ENCODE measurements at regions not wholly inside any gene's neighbourhood (a gene's known extent, or its start where the extent isn't known, plus 50 kb on each side); places are given as distances from the start of the nearest gene placed in this dataset.

DNA sequence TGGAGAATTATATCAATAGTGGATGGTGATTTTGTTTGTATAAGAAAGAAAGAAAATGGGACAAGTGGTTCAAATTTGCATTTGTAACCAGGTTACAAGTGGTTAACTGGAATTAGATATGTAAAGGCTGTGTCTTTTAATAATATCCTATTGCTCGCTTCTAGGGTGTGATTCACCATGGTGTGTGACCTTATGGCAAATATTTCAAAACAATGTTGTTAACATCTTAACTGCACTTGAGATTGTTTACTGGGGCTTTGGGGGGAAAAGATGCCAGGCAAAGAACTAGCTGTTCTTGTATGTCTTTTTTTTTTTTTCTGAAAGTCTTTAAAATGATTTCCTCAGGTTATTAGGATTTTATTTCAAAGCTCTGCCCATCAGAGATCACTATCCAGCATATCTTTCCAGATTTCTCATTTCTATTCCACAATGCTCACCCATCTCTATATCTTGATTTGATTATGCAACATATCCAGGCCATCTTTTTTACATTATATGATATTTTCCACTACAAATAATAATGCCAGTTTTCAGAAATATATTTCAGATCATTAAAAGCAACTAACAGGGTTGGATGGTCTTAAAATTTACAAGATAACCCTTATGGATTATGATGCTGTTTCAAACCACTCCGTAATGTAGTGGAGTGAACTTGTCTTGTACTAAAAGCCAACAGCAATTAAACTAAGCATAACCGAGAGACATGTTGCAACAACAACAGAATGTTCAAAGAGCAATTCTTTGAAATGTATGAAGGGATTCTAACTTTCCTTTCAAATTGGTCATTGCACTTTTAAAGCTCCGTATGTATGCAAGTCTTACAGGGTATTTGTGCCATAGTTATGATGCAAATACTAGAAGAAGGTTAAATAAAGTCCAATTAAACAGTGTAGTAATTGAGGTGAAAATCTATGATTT is 341.5 kb upstream of the ETAA1 start:
- no peak for TF ChIP-seq HDGF (IDR thresholded peaks at IDR 0.05; ENCODE audit: borderline replicate concordance)
- TF ChIP-seq PKNOX1 (IDR thresholded peaks at IDR 0.05), result no peak
- no peak for TF ChIP-seq BHLHE40 (IDR thresholded peaks at IDR 0.05; ENCODE audit: borderline replicate concordance)
- TF ChIP-seq FOXM1 (IDR thresholded peaks at IDR 0.05; ENCODE audit: borderline replicate concordance), result no peak
- ChIA-PET CTCF (interaction anchor here (0.6 to 0.7 kb wide), 2 partner anchors 16 to 622 kb away, joined by 3 to 5 read pairs; no protein-coding TSS in a partner anchor), POLR2A (interaction anchor here (0.6 kb wide), 1 partner anchor 48 kb away, joined by 3 read pairs; no protein-coding TSS in a partner anchor)
- DNase-seq (ENCODE audit: extremely low spot score), result no peak

DNA sequence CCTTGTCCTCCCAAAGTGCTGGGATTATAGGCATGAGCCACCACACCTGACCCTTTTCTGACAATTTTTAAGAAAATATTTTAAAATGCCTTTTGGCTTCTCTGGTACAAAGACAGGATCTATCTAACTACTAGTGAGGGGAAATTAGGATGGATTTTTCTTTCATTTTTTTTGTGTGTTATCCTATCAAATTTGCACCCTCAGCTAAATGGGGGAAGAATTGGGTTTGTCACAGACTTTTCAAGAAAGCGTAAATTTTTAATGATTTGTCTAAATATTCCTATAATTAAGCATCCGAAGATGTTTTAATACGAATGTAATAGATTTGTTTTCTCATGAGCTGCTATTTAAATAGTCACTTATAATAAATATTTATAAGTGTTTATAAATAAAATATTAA is 340.0 kb upstream of the ETAA1 start:
- POLR2A ChIA-PET, result no interaction called here
- TF ChIP-seq BHLHE40 (IDR thresholded peaks at IDR 0.05; ENCODE audit: borderline replicate concordance) (no peak), TARDBP (IDR thresholded peaks at IDR 0.05) (no peak), CTBP1 (IDR thresholded peaks at IDR 0.05; ENCODE audit: borderline replicate concordance) (no peak), ELF4 (IDR thresholded peaks at IDR 0.05) (no peak), ARNT (IDR thresholded peaks at IDR 0.05) (no peak), ZNF384 (IDR thresholded peaks at IDR 0.05) (no peak), SUZ12 (IDR thresholded peaks at IDR 0.05) (no peak), HDGF (IDR thresholded peaks at IDR 0.05; ENCODE audit: borderline replicate concordance) (no peak), FOXK2 (IDR thresholded peaks at IDR 0.05) (no peak), NFRKB (IDR thresholded peaks at IDR 0.05) (no peak), LEF1 (IDR thresholded peaks at IDR 0.05; ENCODE audit: borderline replicate concordance) (no peak)
- CTCF ChIA-PET, result no interaction called here
- no peak for DNase-seq (ENCODE audit: extremely low spot score)

- DNase-seq (ENCODE audit: extremely low spot score), result no peak
- CTCF ChIA-PET, result no interaction called here
These were observed 339.0 kb upstream of the ETAA1 start for GRCh38 chr2:67057901-67058703.

DNA sequence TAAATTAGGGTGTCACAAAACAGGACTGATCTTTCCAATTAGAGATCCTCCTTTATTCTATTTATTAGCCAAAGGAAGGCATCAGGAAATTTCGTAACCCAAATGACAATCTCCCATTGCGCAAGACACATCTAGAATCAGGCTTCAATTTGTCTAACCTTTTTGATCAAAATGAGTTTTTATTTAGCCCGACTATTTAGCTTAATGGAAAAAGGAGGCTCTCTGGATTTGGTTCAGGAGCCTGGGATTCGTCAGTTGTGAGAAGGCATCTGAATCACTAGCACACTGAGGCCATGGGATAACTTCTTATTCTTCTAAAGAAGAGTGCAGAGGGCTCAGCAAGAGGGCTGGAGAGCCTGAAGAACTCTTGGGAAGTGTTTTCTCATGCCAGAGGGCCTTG is 332.1 kb upstream of the ETAA1 start:
- no peak for DNase-seq (ENCODE audit: extremely low spot score)
- TF ChIP-seq ELF4 (IDR thresholded peaks at IDR 0.05) (no peak), FOXM1 (IDR thresholded peaks at IDR 0.05; ENCODE audit: borderline replicate concordance) (no peak), L3MBTL2 (conservative IDR thresholded peaks at IDR 0.05) (no peak)
- ChIA-PET CTCF (no interaction called here), POLR2A (no interaction called here)

More at GRCh38 chr2:67057901-67058703, 339.0 kb upstream of the ETAA1 start:
- POLR2A ChIA-PET, result no interaction called here
- TF ChIP-seq SUZ12 (IDR thresholded peaks at IDR 0.05), result no peak
- no peak for TF ChIP-seq ZNF384 (IDR thresholded peaks at IDR 0.05)
- TF ChIP-seq HDGF (IDR thresholded peaks at IDR 0.05; ENCODE audit: borderline replicate concordance), result no peak

- ChIA-PET CTCF (interaction anchor here (0.7 kb wide), 1 partner anchor 1853 kb away, joined by 3 read pairs; no protein-coding TSS in a partner anchor), POLR2A (no interaction called here)
- no peak for TF ChIP-seq ELF4 (IDR thresholded peaks at IDR 0.05)
- no peak for TF ChIP-seq NFRKB (IDR thresholded peaks at IDR 0.05)
- no peak for TF ChIP-seq L3MBTL2 (conservative IDR thresholded peaks at IDR 0.05)
- TF ChIP-seq PKNOX1 (IDR thresholded peaks at IDR 0.05), result no peak
- no peak for TF ChIP-seq LEF1 (IDR thresholded peaks at IDR 0.05; ENCODE audit: borderline replicate concordance)
- no peak for TF ChIP-seq BHLHE40 (IDR thresholded peaks at IDR 0.05; ENCODE audit: borderline replicate concordance)
- TF ChIP-seq FOXM1 (IDR thresholded peaks at IDR 0.05; ENCODE audit: borderline replicate concordance), result no peak
- TF ChIP-seq ZNF384 (IDR thresholded peaks at IDR 0.05), result no peak
- no peak for TF ChIP-seq ARNT (IDR thresholded peaks at IDR 0.05)
- TF ChIP-seq HDGF (IDR thresholded peaks at IDR 0.05; ENCODE audit: borderline replicate concordance), result no peak
- no peak for TF ChIP-seq FOXA1 (IDR thresholded peaks at IDR 0.05)
- no peak for TF ChIP-seq TARDBP (IDR thresholded peaks at IDR 0.05)
- TF ChIP-seq CTBP1 (IDR thresholded peaks at IDR 0.05; ENCODE audit: borderline replicate concordance), result no peak
- TF ChIP-seq SP1 (IDR thresholded peaks at IDR 0.05), result no peak
- no peak for TF ChIP-seq SUZ12 (IDR thresholded peaks at IDR 0.05)
- no peak for TF ChIP-seq FOXK2 (IDR thresholded peaks at IDR 0.05)
- no peak for DNase-seq (ENCODE audit: extremely low spot score)
These were observed 330.4 kb upstream of the ETAA1 start for GRCh38 chr2:67066782-67067181.

GRCh38 chr2:67067656-67068055 is 329.5 kb upstream of the ETAA1 start:
- ChIA-PET POLR2A (no interaction called here), CTCF (no interaction called here)
- DNase-seq (ENCODE audit: extremely low spot score), result no peak
- no peak for TF ChIP-seq BHLHE40 (IDR thresholded peaks at IDR 0.05; ENCODE audit: borderline replicate concordance)
- no peak for TF ChIP-seq LEF1 (IDR thresholded peaks at IDR 0.05; ENCODE audit: borderline replicate concordance)
- no peak for TF ChIP-seq ARNT (IDR thresholded peaks at IDR 0.05)
- TF ChIP-seq L3MBTL2 (conservative IDR thresholded peaks at IDR 0.05), result no peak
- no peak for TF ChIP-seq ELF4 (IDR thresholded peaks at IDR 0.05)
- no peak for TF ChIP-seq PKNOX1 (IDR thresholded peaks at IDR 0.05)
- TF ChIP-seq FOXK2 (IDR thresholded peaks at IDR 0.05), result no peak
- TF ChIP-seq CTBP1 (IDR thresholded peaks at IDR 0.05; ENCODE audit: borderline replicate concordance), result no peak
- no peak for TF ChIP-seq FOXA1 (IDR thresholded peaks at IDR 0.05)
- no peak for TF ChIP-seq ZNF384 (IDR thresholded peaks at IDR 0.05)
- no peak for TF ChIP-seq SUZ12 (IDR thresholded peaks at IDR 0.05)
- no peak for TF ChIP-seq FOXM1 (IDR thresholded peaks at IDR 0.05; ENCODE audit: borderline replicate concordance)
- no peak for TF ChIP-seq HDGF (IDR thresholded peaks at IDR 0.05; ENCODE audit: borderline replicate concordance)
- no peak for TF ChIP-seq TARDBP (IDR thresholded peaks at IDR 0.05)
- TF ChIP-seq NFRKB (IDR thresholded peaks at IDR 0.05), result no peak
- no peak for TF ChIP-seq SP1 (IDR thresholded peaks at IDR 0.05)

Data from HEK293T (cell line).